Keratinocyte (primary cell): ENCODE measurements at regions not wholly inside any gene's neighbourhood (a gene's known extent, or its start where the extent isn't known, plus 50 kb on each side); places are given as distances from the start of the nearest gene placed in this dataset.

Experiments
- DNase-seq: peaks from one replicate; pipeline ENCODE4 v3.0.0-alpha.2; 2011; ENCODE audit warnings: low read depth, missing footprints, low spot score
- FAIRE-seq: peaks from 2 replicates; lab custom pipeline; 2011; peaks lifted over from hg19 to GRCh38; lab: Jason Lieb, UNC
- H2AFZ ChIP-seq: 2 replicates; pipeline ENCODE4 v1.6.0; 2012; ENCODE audit warnings: low read length, control low read depth, inconsistent platforms; ENCODE audit not compliant: control insufficient read depth
- H3K27ac ChIP-seq: 2 replicates; pipeline ENCODE4 v1.5.1; 2011; ENCODE audit warnings: low read length; ENCODE audit not compliant: control insufficient read depth, insufficient read depth
- H3K27me3 ChIP-seq: 3 replicates; pipeline ENCODE4 v1.6.0; 2011; ENCODE audit warnings: low read length; ENCODE audit not compliant: control insufficient read depth, insufficient read depth; ENCODE audit errors: extremely low read depth
- H3K36me3 ChIP-seq, 2 experiments: 2 replicates in 1 of 2; 3 replicates in 1 of 2; pipeline ENCODE4 v1.5.1; 2011; ENCODE audit warnings: low read length in 2 of 2, mild to moderate bottlenecking in 1 of 2; ENCODE audit not compliant: control insufficient read depth in 2 of 2, insufficient read depth in 2 of 2; ENCODE audit errors: extremely low read depth in 1 of 2
- H3K4me1 ChIP-seq: 3 replicates; pipeline ENCODE4 v1.5.1; 2011; ENCODE audit warnings: low read length; ENCODE audit not compliant: control insufficient read depth, insufficient read depth; ENCODE audit errors: extremely low read depth
- H3K4me2 ChIP-seq: 3 replicates; pipeline ENCODE4 v1.6.0; 2011; ENCODE audit warnings: low read depth, low read length; ENCODE audit not compliant: control insufficient read depth, insufficient read depth; ENCODE audit errors: extremely low read depth
- H3K4me3 ChIP-seq, 3 experiments: fragments of 200-600 bp in 1 of 3; sonication (generic) in 1 of 3; 2 replicates in 2 of 3; 3 replicates in 1 of 3; pipeline ENCODE4 v1.5.1; 2011 to 2016; ENCODE audit warnings: low read length in 3 of 3, mild to moderate bottlenecking in 3 of 3, control low read depth in 2 of 3, inconsistent platforms in 1 of 3, low read depth in 1 of 3, mixed read lengths in 1 of 3, mixed run types in 1 of 3, moderate library complexity in 1 of 3; ENCODE audit not compliant: control insufficient read depth in 2 of 3, insufficient read depth in 2 of 3; ENCODE audit errors: extremely low read depth in 1 of 3
- H3K79me2 ChIP-seq: 2 replicates; pipeline ENCODE4 v1.6.0; 2012; ENCODE audit warnings: low read length; ENCODE audit not compliant: control insufficient read depth, insufficient read depth
- H3K9ac ChIP-seq: 3 replicates; pipeline ENCODE4 v1.6.0; 2011; ENCODE audit warnings: low read length; ENCODE audit not compliant: control insufficient read depth, insufficient read depth; ENCODE audit errors: extremely low read depth
- H3K9me1 ChIP-seq: 3 replicates; pipeline ENCODE4 v1.6.0; 2011; ENCODE audit warnings: low read length; ENCODE audit not compliant: control insufficient read depth, insufficient read depth; ENCODE audit errors: extremely low read depth
- H3K9me3 ChIP-seq: 2 replicates; pipeline ENCODE4 v1.5.1; 2012; ENCODE audit warnings: low read depth, low read length; ENCODE audit not compliant: control insufficient read depth
- H4K20me1 ChIP-seq: 3 replicates; pipeline ENCODE4 v1.6.0; 2011; ENCODE audit warnings: low read length; ENCODE audit not compliant: control insufficient read depth, insufficient read depth; ENCODE audit errors: extremely low read depth
- CTCF ChIP-seq, 3 experiments: IDR thresholded peaks in 1 of 3; conservative IDR thresholded peaks in 1 of 3; optimal IDR thresholded peaks in 1 of 3; 2 replicates in 2 of 3; 3 replicates in 1 of 3; pipeline versions ENCODE3 to v1.5.1; 2011; ENCODE audit warnings: low read length in 3 of 3, mild to moderate bottlenecking in 3 of 3, moderate library complexity in 2 of 3, control low read depth in 1 of 3, inconsistent platforms in 1 of 3; ENCODE audit not compliant: insufficient read depth in 2 of 3; ENCODE audit errors: extremely low read depth in 1 of 3
- EZH2 ChIP-seq: IDR thresholded peaks from one replicate; pipeline ENCODE4 v1.6.1; 2012; ENCODE audit warnings: inconsistent platforms, mild to moderate bottlenecking, low read length, moderate library complexity
- dilution Hi-C: fragments of 300-500 bp; cut with MboI; formaldehyde crosslinking; loops from one replicate; pipeline ENCODE4 v1.7.0; 2020; ENCODE audit warnings: low sequenced_read_pairs; ENCODE audit not compliant: extremely low pct_ligation_motif_present

DNA sequence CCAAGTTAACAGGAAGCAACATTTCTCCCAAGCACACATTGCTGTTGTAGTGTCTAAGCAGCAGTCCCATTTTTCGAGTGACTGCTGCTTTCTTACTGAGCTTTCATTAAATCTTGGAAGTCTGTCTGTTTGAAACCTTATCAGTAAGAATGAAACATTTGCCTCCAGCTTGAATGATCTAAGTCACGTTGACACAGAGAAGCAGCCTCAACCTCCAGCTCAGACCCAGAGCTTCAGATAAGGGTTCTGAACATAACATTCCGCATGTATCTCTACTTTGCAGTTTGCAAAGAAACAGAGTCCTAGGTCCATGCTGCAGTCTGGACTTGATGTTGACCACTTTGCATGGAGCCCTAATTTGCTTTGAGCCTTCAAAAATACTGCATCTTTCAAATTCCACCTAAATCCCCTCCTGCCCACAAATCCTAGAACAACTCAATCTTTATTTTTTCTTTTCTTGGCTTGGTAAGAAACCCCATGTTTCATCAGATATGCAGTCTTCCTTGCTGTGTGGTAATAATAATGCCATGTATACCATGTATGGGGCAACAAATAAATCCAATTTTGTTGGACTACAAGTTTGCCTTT lies 698.7 kb upstream of the IGFBP3 start:
- dilution Hi-C loops: no loop called here
- Histone ChIP-seq H3K79me2 (no peaks in the 10 kb centered on the region), H3K4me3 (no peak overlapping the region), H2AFZ (no peak overlapping the region), H3K36me3 (no peaks in the 10 kb centered on the region), H3K4me1 (no peaks in the 10 kb centered on the region), H3K27me3 (no peaks in the 10 kb centered on the region), H3K27ac (no peak overlapping the region), H3K9me1 (no peaks in the 10 kb centered on the region), H3K9ac (no peak overlapping the region), H3K9me3 (no peaks in the 10 kb centered on the region), H3K4me2 (no peak overlapping the region), H4K20me1 (no peaks in the 10 kb centered on the region)
- DNase-seq (no peak), FAIRE-seq (no peak)
- TF ChIP-seq EZH2 (no peak), CTCF (optimal IDR thresholded peaks at IDR 0.05 in 1 of 3, IDR thresholded peaks at IDR 0.05 in 1 of 3, conservative IDR thresholded peaks at IDR 0.05 in 1 of 3; ENCODE audit: extremely low read depth in 1 of 3, insufficient read depth in 2 of 3, low read length in 3 of 3) (no peak)

DNA sequence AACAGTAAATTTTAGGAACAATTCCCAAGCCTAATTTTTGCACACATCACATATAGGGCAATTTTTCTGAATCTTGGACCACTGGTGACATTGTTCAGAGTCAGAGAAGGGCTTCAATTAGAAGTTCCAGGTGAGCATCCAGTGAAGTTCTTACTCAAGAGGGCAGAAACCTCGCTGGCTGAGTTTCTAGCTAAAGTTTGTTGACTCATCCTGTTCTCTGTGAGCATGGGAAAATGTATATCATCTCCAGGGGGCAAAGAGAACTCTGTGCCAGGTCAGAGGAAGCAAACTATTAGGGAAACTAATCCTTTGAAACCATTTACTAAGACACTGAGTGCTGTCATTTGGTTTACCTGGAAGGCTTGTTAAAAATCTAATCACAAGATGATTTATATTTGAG lies 695.6 kb upstream of the IGFBP3 start:
- no peaks in the 10 kb centered on the region for H3K79me2 ChIP-seq
- dilution Hi-C loops: no loop called here

More for the DNA sequence above, 695.6 kb upstream of the IGFBP3 start:
- H3K27ac ChIP-seq: no peak overlapping the region
- FAIRE-seq (no peak), DNase-seq (no peak)
- H3K4me2 ChIP-seq: no peak overlapping the region
- no peaks in the 10 kb centered on the region for H3K36me3 ChIP-seq
- H2AFZ ChIP-seq: no peak overlapping the region
- no peak for TF ChIP-seq CTCF (optimal IDR thresholded peaks at IDR 0.05 in 1 of 3, IDR thresholded peaks at IDR 0.05 in 1 of 3, conservative IDR thresholded peaks at IDR 0.05 in 1 of 3; ENCODE audit: extremely low read depth in 1 of 3, insufficient read depth in 2 of 3, low read length in 3 of 3)
- no peak for TF ChIP-seq EZH2
- H3K27me3 ChIP-seq: no peaks in the 10 kb centered on the region
- no peak overlapping the region for H3K4me3 ChIP-seq
- H3K9me1 ChIP-seq: no peaks in the 10 kb centered on the region
- H3K4me1 ChIP-seq: no peaks in the 10 kb centered on the region
- H4K20me1 ChIP-seq: no peaks in the 10 kb centered on the region
- H3K9ac ChIP-seq: no peak overlapping the region
- no peaks in the 10 kb centered on the region for H3K9me3 ChIP-seq
